H1 (cell line): ENCODE measurements at regions not wholly inside any gene's neighbourhood (a gene's known extent, or its start where the extent isn't known, plus 50 kb on each side); places are given as distances from the start of the nearest gene placed in this dataset.

Source experiments
- ATF3 ChIP-seq: IDR thresholded peaks from 2 replicates; pipeline ENCODE4 v1.6.1; 2011; ENCODE audit warnings: low read depth, mild to moderate bottlenecking, low read length; ENCODE audit not compliant: insufficient read depth
- CTCF ChIP-seq, 3 experiments: IDR thresholded peaks; 1 replicate in 2 of 3; 2 replicates in 1 of 3; pipeline versions ENCODE4 v1.5.1 to v1.6.1; 2011; ENCODE audit warnings: low read length in 3 of 3, mild to moderate bottlenecking in 3 of 3, inconsistent platforms in 2 of 3, low read depth in 1 of 3, moderate library complexity in 1 of 3; ENCODE audit not compliant: insufficient read depth in 1 of 3; ENCODE audit errors: control extremely low read depth in 1 of 3
- ZNF274 ChIP-seq: IDR thresholded peaks from 2 replicates; pipeline ENCODE4 v1.7.0; 2012; ENCODE audit warnings: low read length, borderline replicate concordance; ENCODE audit errors: extremely low read depth

GRCh38 chr4:138317175-138317748 lies 75.1 kb upstream of the SLC7A11 start:
- no peak for TF ChIP-seq ATF3
- no peak for TF ChIP-seq ZNF274
- no peak for TF ChIP-seq CTCF (IDR thresholded peaks at IDR 0.05; ENCODE audit: control extremely low read depth in 1 of 3, insufficient read depth in 1 of 3, low read depth in 1 of 3, low read length in 3 of 3)
